RKO (cell line): ENCODE measurements at regions not wholly inside any gene's neighbourhood (a gene's known extent, or its start where the extent isn't known, plus 50 kb on each side); places are given as distances from the start of the nearest gene placed in this dataset.

Source experiments
- DNase-seq: peaks from one replicate; pipeline ENCODE4 v3.0.0-alpha.2; 2016; ENCODE audit warnings: low spot score

DNA sequence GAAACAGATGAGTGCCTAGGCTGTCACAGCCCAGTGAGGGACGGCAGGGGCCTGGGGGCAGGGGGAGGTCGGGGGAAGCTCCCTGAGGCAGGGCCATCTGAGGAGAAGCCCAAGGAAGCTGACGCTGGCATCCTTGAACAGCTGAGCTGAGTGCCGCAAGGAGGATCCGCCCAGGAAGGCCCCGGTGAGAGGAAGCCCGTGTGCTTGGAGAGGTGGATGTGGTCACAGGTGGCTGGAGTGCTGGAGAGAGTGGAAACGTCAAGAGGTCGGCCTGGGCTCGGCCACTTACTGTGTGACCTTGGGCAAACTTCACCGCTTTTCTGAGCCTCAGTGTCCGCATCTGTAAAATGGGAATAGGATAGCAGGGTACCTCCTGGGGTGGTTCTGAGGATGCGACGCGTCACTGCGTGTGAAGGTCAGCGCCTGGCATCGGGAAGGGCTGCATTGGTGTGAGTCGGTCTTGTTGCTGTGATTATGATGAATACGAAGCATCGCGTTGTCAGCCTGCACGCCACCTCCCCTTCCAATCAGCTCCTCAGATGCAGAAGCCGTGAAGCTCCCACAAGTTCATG lies 116.1 kb upstream of the PTPN1 start:
- DNase-seq = no peak

DNA sequence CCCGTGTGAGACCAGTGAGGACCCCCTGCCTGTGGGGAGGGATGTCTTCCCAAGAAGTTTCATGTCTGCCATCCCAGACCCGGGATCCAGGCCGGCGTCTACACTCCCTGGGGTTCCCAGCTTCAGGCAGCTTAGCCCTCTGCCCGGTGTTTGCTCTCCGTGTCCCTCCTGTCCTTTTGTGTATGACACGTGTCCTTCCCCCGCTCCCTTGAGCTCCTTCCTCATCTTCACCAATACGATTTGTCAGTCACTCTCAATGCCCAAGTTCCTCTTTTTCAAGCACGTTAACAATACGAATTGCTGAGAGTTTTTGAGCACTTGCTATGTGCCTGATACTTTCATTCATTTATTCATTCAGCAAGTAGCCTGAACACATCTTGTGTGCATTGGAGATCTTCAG lies 115.6 kb upstream of the PTPN1 start:
- no peak for DNase-seq

DNA sequence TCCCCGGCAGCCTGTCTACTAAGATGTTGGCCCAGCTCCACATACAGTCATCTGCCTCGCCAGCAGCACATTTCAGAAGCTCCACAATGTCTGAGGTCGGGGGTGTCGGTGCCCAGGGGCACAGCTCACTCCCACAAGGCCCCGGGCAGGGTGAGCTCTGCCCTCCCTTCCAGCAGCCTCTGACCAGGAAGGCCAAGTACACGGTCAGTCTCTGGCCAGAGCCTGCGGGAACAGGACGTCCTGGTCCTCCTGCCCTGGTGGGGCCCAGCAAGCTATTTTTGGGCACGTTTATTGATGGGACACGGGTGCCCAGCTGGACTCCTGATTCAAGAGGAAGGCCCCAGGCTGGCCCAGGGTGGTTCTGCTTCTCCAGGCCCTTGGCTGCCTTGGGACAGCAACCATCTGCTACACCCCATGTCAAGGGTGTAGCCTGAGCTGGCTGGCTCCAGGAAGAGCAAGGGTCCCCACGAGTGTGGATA lies 114.9 kb upstream of the PTPN1 start:
- no peak for DNase-seq

GRCh38 chr20:50395914-50396488 lies 114.2 kb upstream of the PTPN1 start:
- no peak for DNase-seq

DNA sequence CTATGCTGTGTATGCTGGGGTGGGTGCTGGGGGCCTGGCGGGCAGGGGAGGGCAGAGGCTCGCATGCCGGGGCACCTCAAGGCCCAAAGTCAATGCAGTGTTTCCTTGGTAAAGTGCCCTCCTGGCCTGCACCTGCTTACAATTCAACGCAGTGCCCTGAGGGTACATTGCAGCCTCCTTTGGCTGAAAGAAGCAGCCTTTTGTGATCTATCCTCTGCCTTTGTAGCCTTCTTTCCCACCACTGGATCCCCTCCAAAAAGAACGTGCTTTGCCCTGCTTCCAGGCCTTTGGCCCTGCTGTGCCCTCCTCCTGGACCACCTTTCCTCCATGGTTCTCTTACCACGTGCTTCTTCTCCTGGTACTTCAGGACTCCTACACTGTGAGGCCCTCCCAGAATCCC lies 113.6 kb upstream of the PTPN1 start:
- DNase-seq = no peak

DNA sequence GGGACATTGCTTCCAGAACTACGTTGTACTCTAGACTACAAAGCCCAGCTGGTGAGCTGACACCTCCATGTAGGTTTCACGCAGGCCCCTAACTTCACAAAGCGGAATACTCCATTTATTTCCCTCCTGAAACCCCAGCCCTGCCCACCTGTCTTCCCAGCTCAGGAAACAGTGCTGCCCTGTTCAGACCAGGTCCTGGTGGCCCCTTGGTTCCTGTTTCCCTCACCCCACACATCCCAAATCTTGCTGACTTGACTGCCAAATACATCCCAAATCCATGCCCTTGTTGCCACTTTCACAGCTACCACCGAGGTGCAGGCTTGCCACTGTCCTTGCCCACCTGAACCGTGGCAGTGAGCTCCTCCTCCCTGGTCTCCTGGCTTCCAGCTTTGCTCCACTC lies 113.1 kb upstream of the PTPN1 start:
- DNase-seq = no peak

GRCh38 chr20:50398064-50398463 lies 112.1 kb upstream of the PTPN1 start:
- no peak for DNase-seq

DNA sequence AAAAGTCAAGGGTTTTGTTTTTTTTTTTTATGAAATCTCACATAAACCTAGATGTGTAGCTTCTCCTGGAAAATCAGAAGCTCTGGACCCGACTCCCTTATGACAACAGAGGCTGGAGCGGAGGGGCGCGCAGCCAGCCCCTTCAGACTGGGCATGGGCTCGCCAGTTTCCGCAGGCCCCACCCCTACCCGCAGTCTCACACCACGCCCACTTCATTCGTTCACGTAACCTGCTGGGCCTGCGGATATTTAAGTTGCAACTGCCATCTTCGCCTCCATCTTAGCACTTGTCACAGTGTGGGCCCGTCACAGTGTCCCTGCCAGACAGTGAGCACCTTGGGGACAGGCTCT lies 111.7 kb upstream of the PTPN1 start:
- no peak for DNase-seq

DNA sequence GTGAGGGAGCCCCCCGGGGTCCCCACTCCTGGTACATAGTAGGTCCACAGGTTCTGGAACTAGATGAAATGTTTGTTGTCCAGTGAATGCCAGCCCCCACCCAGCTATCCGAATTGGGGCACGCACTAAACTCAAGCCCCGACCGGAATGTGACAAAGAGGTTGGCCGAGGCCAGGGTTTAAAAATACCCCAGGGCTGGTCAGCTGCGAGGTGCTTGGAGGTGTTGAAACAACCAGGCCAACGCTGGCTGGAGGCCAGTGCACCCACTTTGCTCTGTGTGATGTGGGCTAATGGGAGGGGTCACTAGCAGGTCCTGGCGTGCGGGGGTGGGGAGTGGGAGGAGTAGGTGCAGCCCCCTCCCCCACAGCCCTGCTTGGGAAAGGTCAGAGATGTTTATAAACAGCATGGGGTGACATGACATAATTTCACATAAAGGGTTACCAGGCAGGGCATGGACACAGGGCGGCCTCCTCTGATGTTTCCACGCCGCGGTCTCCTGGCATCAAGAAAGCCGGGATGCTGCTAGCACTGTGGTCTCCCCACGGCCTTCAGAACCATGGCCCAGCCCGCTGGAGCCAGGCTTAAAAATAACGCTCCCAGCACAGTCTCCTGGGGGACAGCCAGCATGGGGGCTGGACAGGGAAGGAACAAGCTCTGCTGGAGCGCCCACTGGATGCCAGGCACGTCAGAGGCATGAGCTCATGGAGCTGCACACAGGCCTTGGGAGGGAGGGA lies 111.2 kb upstream of the PTPN1 start:
- DNase-seq = no peak

DNA sequence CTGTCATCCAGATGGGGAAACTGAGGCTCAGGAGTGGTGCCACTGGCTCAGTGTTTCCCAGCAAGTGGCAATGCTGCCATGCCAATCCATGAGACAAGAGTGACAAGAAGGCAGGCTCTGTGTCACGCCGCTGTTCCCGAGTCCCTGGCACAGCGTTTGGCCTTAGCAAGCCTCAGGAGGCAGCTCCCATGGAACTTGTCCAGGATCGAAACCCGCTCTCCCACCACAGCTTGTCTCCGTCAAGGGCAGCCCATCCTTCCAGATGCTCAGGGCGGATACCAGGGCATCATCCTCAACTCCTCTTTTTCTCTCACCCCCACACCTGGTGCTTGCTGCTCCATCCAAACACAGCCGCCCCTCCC lies 110.6 kb upstream of the PTPN1 start:
- no peak for DNase-seq

GRCh38 chr20:50399917-50400704 lies 110.1 kb upstream of the PTPN1 start:
- DNase-seq = no peak

- DNase-seq = no peak
These were observed 109.2 kb upstream of the PTPN1 start for GRCh38 chr20:50400705-50401586.

GRCh38 chr20:50401587-50402418 lies 108.4 kb upstream of the PTPN1 start:
- no peak for DNase-seq

GRCh38 chr20:50403565-50404418 lies 106.4 kb upstream of the PTPN1 start:
- DNase-seq = no peak

- DNase-seq = no peak
These were observed 105.6 kb upstream of the PTPN1 start for GRCh38 chr20:50404419-50405234.

DNA sequence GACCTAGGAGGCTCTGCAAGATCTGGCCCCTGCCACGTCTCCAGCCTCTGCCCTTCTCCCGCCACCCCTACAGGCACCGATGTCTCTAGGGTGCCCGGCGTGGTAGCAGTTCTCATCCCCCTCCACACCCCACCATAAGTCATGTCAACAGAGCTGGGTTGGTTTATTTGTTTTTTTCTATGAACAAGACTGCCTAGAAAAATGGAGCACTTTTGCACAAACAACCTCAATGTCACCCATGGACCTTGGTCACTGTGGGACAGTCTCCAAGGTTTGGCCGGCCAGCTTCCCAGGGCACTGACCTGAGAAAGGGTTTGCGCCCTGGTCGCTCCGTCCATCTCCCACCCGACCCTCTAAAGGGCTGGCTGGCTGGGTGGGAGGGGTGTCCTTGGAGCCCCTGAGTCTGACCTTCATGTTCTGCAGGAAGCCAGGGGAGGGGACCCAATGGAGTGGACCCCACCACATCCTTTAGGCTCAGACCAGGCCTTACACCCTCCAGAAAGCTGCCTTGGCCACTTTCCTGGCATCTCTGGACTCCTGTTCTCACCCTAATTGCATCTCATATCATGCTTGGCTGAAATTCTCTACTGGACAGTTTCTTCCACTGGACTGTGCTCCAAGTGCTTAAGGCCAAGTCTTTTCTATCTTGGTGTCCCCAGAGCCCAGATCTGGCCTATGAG lies 104.8 kb upstream of the PTPN1 start:
- DNase-seq = no peak

- no peak for DNase-seq
These were observed 104.1 kb upstream of the PTPN1 start for GRCh38 chr20:50405915-50406609.

GRCh38 chr20:50406610-50407136 lies 103.5 kb upstream of the PTPN1 start:
- no peak for DNase-seq
